ENCODE measurements at regions not wholly inside any gene's neighbourhood (a gene's known extent, or its start where the extent isn't known, plus 50 kb on each side); places are given as distances from the start of the nearest gene placed in this dataset.

GRCh38 chr4:129641179-129641578 is 545.2 kb downstream of the C4orf33 start:
- peak; percentile 48; the same call in 1 of the 2 replicates for TF ChIP-seq SMC3 (IDR thresholded peaks at IDR 0.05; ENCODE audit: low read depth, low read length)
- no peak for TF ChIP-seq POLR2A (IDR thresholded peaks at IDR 0.05; ENCODE audit: low read depth, low read length)
- no peak for TF ChIP-seq FOS (IDR thresholded peaks at IDR 0.05; ENCODE audit: low read depth, low read length)
- no peak for TF ChIP-seq RFX5 (IDR thresholded peaks at IDR 0.05; ENCODE audit: low read depth, low read length)
- TF ChIP-seq CTCF (conservative IDR thresholded peaks at IDR 0.05; ENCODE audit: low read depth, low read length), result peak; percentile 62
- TF ChIP-seq RAD21 (IDR thresholded peaks at IDR 0.05; ENCODE audit: low read length), result peak; percentile 42
- no peak for TF ChIP-seq ELK1 (IDR thresholded peaks at IDR 0.05; ENCODE audit: borderline replicate concordance, low read depth, low read length)
- H3K9me1 ChIP-seq (ENCODE audit: insufficient read depth, low read length), result no peaks in the 10 kb centered on the region
- no peak overlapping the region for H3K4me2 ChIP-seq (ENCODE audit: low read depth, low read length)
- no peak overlapping the region for H3K4ac ChIP-seq (ENCODE audit: low read depth, low read length)
- no TSS peak for BruUV-seq (replicated peaks)
- no peak overlapping the region for H3K9ac ChIP-seq (ENCODE audit: low read depth, low read length)
- DNase-seq, result peak; percentile 22
- ChIA-PET CTCF (interaction anchor here (1.3 to 1.4 kb wide), 3 partner anchors 10 to 279 kb away, joined by 3 to 7 read pairs (median 6); no protein-coding TSS in a partner anchor), POLR2A (ENCODE audit: unreplicated experiment) (no interaction called here)
- no peak overlapping the region for H2AK5ac ChIP-seq (ENCODE audit: low read depth, low read length)
- H3K14ac ChIP-seq (replicated peaks; ENCODE audit: low read depth, low read length), result no peak overlapping the region
- H3K4me3 ChIP-seq (ENCODE audit: insufficient read depth, low read depth, low read length), result no peak overlapping the region
- no peak overlapping the region for H3K18ac ChIP-seq (ENCODE audit: low read depth, low read length)
- H4K91ac ChIP-seq (ENCODE audit: insufficient read depth, low read depth, low read length), result no peak overlapping the region
- H4K8ac ChIP-seq (ENCODE audit: low read depth in 2 of 2, low read length in 2 of 2), result no peak overlapping the region
- intact Hi-C loops (cut with micrococcal nuclease), result loop anchor here (1.0 kb wide), 1 partner anchor 279 kb away; no protein-coding TSS in a partner anchor
- no peaks in the 10 kb centered on the region for H3K4me1 ChIP-seq (ENCODE audit: control insufficient read depth, insufficient read depth, low read length)
- no peak overlapping the region for H4K5ac ChIP-seq (ENCODE audit: low read depth, low read length)
- H2BK20ac ChIP-seq (ENCODE audit: low read depth, low read length), result no peak overlapping the region
- ATAC-seq (ENCODE audit: low read depth), result no peak
- H4K20me1 ChIP-seq (ENCODE audit: insufficient read depth, low read length), result no peaks in the 10 kb centered on the region
- WGBS, 2 experiments (ENCODE audit: extremely low coverage in 2 of 2, insufficient read length in 1 of 2), result no CpG with 5 or more reads among the region's 5 CpGs
- H2AFZ ChIP-seq (replicated peaks; ENCODE audit: low read length, poor library complexity), result no peak overlapping the region
- dilution Hi-C loops (cut with HindIII; ENCODE audit: low sequenced_read_pairs, unreplicated experiment), result no loop called here
- no peak overlapping the region for H2BK120ac ChIP-seq (ENCODE audit: low read depth, low read length)
- H3K9me3 ChIP-seq (ENCODE audit: control insufficient read depth, insufficient read depth, low read length), result no peaks in the 10 kb centered on the region; the same call in 1 of the 2 replicates
- no peak overlapping the region for H3K27ac ChIP-seq (ENCODE audit: insufficient read depth, low read length)
- no peaks in the 10 kb centered on the region for H3K36me3 ChIP-seq (ENCODE audit: control insufficient read depth, insufficient read depth, low read length)
- H3K23ac ChIP-seq (ENCODE audit: low read depth, low read length), result no peak overlapping the region
- in situ Hi-C loops (cut with MboI; ENCODE audit: low sequenced_read_pairs), result no loop called here
- no peaks in the 10 kb centered on the region for H3K79me1 ChIP-seq (ENCODE audit: low read depth in 1 of 2, low read length in 2 of 2)
- H2AK9ac ChIP-seq (replicated peaks; ENCODE audit: low read depth, low read length, poor library complexity), result no peak overlapping the region
- no peak overlapping the region for H3K56ac ChIP-seq (ENCODE audit: extremely low read depth, insufficient read depth, low read length)
- no peak overlapping the region for H2BK15ac ChIP-seq (ENCODE audit: low read depth, low read length)
- no peaks in the 10 kb centered on the region for H3K27me3 ChIP-seq (ENCODE audit: control insufficient read depth, insufficient read depth, low read length)
- no peak overlapping the region for H2BK5ac ChIP-seq (ENCODE audit: low read depth, low read length, poor library complexity, severe bottlenecking)

Measured in IMR-90 (cell line).